ENCODE measurements at regions not wholly inside any gene's neighbourhood (a gene's known extent, or its start where the extent isn't known, plus 50 kb on each side); places are given as distances from the start of the nearest gene placed in this dataset.
"Not testable (repeated sequence)": the region's sequence is repeated elsewhere in the genome, so short reads cannot be mapped to it uniquely, and the experiment has no call there.

DNA sequence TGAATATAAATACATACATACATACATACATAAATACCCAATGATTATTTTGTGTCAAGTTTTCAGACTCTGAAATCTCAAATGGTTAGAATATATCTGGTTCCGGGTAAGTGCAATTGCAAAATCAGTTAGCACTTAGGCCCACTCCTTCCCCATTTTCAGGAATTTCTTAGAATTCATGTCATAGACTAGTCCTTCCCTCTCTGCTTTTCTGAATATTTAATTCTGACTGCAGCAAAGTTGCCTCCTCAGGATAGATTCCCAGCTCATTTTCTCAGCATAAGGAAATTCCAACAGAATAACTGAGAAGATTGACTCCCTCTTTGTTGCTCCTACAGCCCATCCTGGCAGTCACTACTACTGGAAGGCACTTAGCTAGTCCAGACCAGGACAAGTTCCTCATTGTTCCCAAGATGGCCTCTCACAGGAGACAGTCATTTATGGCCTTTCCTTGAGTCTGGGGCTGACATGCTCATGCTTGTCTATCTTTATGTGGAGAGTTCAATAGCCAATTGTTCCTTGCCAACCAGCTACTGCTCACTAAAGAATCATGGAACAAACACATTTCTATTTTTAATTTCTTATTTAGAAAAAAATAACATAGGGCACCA, 142.9 kb upstream of the ITGB1 start:
- no peak for DNase-seq

DNA sequence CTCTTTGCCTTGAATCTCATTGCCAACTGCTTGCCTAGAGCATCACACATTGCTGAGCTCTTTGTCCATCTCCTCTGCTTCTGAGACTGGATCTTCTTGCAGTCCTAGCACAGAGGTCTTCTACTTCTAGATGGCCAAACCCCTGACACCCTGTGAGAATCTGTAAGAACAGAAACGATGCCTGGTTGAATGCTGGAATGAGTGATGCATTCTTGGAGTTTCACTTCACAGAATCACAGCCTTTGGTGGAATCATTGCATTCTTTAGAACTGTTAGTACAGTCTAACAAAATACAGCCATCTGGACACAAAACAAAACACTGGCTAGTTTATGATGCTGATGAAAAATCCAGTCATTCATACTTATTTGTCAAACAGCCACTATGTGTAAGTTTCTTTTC, 141.7 kb upstream of the ITGB1 start:
- no peak for DNase-seq

DNA sequence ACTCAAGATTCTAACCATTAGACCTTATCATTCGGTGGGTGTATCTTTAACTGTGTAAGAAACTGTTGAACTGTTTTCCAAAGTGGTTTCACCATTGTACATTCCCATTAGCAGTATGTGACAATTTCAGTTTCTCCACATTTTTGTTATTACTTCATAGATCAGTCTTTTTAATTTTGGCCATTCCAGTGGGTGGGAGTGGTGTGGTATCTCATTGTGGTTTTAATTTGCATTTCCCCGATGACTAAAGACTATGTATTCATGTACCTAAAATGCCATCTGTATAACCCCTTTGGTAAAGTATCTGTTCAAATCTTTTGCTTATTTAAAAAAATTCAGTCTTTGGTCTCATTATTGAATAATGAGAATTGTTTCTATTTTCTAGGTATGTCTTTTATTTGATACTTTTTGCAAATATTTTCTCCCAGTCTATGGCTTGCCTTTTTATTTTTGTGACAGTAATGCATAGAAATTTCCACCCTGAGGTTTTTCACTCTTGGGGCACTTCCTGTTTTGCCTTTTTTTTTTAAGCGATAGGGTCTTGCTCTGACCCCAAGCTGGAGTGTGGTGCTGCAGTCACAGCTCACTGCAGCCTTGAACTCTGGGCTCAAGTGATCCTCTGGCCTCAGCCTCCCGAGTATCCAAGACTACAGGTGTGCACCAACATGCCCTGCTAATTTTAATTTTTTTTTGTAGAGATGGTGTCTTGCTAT, 141.1 kb upstream of the ITGB1 start:
- DNase-seq, result no peak

DNA sequence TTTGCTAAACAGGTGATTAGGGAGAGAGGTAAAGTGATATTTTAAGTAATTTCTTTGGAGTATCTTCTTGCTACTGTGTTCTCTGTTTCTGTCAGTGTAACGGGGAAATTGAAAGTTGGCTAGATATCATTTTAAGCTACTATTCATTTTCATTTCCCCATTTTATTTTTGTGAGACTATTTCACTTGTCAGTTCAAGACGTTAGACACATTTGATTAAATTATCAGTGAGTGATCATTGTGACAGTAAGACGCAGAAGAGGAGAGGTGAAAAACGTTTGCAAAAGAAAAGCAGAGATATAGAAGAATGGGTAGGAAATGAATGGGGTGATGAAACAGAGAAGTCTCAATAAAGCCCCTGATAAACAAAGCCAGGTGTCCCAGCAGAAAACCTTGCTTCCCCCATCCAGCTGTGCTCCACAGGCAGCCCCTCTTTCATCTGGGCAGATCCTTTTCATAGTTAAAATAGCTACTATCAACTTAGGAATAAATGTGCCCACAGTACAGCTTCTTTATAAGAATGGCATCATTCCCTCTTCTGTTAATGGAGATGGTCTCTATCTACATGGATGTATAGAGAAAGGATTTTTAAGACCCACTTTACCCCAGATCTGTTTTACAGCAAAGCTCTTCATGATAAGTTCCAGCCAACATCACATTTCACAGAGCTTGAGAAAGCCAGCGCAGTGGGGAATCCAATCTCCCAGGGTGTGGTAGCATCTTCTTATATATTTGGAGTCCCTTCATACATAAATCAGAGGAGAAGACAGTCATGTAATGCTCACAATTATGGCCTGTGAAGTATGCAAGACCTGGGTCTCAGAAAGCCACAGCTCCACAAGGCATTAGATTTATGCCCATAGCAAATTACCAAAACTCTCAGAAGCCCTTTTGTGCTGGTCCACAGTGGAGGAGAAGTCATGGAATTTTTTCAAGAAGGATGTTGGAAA, 138.1 kb upstream of the ITGB1 start:
- no peak for DNase-seq

DNA sequence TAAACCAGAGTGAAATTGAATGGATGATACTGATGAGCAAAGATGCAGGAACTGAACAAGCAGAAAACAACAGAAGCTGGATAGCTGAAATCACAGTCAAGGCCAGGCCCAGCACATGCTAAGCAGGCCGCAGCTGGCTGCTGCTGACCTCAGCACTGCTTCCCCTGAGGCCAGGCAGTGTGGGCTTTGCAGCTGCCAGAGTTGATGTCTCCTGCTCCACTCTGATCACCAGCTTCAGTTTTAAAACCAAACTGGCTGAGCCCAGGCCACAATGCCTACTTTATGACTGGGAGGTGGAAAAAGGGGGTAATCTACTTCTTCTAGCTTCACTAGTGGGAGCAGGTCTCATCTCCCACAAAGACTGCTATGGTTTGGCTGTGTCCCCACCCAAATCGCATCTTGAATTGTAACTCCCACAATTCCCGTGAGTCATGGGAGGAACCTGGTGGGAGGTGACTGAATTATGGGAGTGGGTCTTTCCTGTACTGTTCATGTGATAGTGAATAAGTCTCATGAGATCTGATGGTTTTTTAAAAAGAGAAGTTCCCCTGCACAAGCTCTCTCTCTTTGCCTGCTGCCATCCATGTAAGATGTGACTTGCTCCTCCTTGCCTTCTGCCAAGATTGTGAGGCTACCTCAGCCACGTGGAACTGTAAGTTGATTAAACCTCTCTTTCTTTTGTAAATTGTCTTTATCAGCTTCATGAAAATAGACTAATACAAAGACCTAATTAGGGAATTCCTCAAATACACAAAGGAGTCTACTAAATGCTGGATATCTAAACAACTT, 136.4 kb upstream of the ITGB1 start:
- DNase-seq, result no peak

DNA sequence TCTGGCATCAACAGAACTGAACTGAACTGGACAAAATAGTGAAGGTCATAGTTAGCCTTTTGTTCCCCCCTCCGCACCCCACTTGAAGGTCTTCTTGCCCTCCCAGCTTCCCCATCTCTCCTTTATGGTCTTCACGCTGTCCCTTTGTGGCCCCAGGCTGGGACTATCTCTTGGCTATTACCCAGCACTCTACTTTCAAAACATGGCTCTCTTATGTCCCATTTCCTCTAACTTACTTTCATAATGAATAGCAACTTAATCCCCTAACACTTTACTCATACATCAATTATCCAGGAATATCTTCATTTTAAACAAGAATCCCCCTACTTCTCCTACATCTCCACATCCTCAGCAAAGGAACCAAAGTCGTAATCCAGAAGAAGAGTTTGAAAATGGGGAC, 135.3 kb upstream of the ITGB1 start:
- no peak for DNase-seq

DNA sequence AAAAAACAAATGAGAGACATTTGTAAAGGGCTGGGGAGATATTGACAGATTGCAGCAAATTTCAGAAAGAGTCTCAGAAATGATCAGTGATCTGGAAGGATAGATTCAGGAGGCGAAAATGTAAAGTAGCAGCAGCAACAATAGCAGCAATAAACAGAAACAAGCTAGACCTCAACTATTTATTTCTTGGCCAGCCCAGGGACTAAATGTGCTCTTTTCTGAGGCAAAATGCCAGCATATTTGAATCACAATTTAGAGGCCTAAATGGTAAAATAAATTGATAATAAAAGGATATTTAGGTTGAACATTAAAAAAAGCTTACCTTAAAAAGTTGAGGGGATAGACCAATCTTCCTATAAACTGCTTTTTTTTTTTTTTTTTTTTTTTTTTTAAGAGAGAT, 134.6 kb upstream of the ITGB1 start:
- no peak for DNase-seq

DNA sequence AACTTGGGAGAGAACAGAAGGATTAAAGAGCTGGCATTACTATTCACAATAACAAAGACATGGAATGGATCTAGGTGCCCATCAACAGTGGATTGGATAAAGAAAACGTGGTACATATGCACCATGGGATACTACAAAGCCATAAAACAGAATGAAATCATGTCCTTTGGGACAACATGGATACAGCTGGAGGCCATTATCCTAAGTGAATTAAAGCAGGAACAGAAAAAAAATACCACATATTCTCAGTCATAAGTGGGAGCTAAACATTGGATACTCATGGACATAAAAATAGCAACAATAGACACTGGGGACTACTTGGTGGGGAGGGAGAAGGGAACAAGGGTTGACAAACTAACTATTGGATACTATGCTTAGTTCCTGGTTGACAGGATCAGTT, 133.2 kb upstream of the ITGB1 start:
- DNase-seq, result no peak

DNA sequence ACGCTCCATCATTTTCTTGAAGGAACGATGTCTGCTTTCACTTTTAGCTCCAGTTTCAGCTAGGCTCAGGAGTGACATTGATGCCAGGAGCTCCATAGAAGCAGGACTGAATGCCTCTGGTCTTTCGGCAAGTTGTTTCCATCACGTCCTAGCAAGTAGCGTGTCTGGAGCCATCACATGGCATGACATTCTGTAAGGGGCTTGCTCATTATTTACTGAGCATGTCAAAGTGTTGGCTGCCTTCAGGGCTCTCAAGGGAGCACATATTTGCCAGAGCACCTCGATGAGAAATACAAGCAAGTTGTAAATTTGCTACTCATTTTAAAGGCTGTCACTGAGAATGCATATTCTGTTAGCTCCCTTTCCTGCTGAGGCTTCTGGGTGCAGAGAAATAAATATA, 131.0 kb upstream of the ITGB1 start:
- DNase-seq, result no peak

DNA sequence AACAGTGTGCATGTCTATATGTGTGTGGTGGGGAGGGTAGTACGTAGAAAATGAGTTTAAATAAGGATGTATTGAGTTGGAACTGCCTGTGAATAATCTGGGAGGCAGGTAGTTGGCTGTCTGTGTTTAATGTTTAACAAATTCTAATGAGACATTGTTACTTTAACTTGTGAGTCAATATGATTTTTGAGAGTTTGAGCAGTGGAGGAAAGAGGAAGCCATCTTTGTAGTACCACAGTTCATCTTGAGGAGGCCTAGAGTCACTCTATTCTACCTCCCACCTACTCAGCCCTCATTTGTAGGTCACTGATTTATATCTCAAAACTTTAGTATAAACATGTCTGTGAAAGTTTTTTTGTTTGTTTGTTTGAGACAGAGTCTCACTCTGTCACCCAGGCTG, 129.9 kb upstream of the ITGB1 start:
- DNase-seq, result no peak

DNA sequence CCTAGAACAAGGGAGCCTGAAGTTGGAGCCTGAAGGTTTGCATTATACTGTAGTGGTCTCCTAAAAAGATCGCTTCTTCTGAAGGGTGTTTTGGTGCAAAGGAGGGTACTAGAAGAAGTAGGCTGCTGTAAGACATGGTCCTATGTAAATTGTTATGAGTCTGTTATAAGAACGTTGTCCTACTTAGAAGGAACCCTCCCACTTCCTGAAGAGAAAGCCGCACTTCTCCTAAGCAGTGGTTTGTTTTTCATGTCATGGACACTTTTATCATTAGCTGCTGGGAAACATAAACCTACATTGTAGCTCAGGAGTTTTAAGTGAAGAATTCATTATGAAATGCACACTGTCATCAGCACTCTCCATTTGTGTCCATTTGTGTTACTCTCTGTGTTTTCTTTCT, 129.1 kb upstream of the ITGB1 start:
- no peak for DNase-seq

DNA sequence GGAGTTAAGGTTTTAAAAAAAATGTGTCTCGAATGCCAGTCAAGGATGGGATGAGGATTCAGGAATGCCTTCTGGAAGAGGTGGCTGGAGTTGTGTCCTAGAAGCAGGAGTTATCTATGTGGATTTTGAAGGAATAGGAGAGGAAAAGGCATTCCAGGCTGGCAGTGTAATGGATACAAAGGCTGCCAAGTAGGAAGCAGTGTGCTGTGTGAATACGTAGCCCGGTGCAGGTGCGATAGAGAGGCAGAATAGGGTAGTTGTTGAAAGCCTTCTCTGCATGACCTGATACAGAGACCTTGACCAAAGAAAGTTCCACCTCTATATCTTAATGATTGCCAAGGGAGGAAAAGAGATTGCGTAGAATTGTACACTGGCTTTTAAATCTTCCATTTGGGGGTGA, 128.1 kb upstream of the ITGB1 start:
- DNase-seq, result no peak

DNA sequence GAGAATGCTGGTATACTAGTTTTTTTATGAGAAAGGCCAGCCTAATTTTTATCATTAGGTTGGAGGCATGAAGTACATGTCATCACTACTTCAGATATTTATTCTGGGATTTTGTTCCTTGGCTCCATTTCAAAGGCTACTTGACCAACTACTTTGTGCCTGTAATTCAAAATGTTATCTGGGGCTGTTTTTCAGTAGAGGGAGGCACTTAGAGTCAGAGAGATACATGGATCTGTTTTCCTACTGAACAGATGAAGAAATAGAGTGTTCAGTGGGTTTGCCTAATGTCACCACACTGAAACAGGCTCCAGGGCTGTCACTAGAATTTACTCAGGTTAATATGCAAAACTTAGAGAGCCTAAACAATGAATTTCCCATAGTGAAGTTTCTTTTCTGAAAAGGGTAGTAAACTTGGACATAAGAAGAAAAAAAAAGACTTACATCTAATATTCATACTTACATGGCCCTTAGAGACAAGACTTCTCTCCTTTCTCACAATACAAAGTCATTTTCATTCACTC, 127.3 kb upstream of the ITGB1 start:
- DNase-seq, result no peak

DNA sequence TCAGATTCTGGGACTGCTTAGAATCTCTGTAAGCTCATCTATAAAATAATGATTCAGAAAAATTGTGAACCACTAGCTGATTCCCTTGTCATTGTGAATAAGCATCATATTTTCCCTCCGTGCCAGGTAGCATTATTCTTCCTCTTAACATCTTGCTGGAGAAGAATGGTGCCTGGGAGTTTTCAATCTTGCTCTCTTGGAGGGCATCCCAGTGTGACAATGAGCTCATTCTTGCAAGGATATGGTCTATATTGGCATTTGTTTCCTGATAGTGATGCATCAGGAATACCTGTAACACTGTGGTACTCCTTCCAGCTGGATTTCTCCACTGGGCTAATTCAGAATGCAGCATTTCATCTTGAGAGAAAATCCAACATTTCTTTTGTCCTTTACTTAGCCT, 126.4 kb upstream of the ITGB1 start:
- no peak for DNase-seq

DNA sequence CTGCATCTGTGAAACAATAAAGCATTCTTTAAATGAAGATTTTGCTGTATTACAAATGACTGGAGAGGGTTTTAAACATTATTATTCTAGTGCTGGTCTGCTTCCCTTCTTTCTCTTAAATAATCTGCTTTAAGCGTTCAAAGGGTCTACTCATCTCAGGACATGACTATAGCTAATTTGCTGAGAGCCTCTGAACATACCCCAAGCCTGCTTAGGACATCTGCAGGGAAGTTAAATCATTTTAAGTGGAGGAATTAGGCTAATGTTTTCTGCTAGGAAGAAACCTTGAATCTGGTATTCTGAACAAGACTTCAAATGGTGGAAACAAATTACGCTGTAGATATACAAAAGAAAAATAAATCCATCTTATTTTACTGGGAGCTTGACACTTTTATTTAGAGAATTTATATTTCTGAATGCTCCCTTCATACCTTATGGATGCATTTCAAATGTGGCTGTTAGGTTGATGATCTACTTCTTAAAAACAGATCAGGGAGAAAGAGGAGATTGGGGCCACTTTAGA, 124.4 kb upstream of the ITGB1 start:
- no peak for DNase-seq

DNA sequence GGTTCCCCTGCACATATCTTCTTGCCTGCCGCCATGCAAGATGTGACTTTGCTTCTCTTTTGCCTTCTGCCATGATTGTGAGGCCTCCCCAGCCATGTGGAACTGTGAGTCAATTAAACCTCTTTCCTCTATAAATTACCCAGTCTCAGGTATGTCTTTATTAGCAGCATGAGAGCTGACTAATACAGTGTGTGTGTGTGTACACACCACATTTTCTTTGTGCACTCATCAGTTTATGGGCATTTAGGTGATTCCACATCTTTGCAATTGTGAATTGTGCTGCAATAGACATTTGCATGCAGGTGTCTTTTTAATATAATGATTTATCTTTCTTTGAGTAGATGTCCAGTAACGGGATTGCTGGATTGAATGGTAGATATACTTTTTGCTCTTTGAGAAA, 122.4 kb upstream of the ITGB1 start:
- not testable (repeated sequence) for DNase-seq

DNA sequence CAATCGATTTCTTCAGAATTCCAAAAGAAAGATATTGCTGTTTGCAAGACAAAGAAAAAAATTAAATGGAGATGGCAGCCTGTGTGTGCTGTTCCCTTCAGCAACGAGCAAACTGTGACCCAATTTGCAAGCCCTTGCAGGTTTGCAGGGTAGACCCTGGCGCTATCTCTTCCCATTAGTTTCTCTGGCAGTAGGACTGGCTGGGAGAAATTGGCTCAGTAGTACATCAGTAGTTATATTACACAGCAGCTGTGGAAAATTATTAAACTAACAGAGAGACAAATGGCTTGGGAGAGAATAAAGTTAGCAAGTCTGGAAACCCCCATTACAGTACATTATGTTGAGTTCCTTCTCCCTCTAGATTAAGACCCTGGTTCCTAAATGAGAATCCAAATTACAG, 116.4 kb upstream of the ITGB1 start:
- no peak for DNase-seq

DNA sequence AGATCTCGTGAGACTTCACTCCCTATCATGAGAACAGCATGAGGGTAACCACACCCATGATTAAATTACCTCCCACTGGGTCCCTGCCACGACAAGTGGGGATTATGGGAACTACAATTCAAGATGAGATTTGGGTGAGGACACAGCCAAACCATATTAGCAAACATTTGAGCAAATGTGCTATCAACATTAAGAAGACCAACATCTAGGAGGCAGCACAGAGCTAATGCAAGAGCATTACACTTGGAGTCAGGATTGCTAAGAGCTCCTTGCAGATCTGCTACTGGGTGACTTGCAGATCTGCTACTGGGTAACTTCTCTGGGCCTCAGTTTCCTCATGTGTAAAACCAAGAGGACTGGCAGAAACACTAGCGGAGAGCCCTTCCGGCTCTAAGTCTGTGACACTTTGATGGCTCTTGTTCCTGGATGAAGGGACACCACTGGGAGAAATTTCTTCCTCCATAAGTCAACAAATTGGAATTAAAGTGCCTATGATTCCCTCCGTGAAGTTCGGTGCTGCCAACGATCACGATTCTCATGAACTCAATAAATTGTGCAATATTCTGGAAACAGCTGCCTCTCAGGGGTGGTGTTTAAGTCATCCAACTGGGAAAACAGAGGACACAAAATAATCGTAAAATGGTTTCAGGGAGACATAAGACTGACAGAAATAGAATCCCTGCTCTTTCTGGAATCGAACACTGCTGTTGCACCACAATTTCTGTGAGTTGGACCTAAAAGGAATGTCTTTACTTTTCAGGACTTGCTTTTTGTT, 115.8 kb upstream of the ITGB1 start:
- no peak for DNase-seq

DNA sequence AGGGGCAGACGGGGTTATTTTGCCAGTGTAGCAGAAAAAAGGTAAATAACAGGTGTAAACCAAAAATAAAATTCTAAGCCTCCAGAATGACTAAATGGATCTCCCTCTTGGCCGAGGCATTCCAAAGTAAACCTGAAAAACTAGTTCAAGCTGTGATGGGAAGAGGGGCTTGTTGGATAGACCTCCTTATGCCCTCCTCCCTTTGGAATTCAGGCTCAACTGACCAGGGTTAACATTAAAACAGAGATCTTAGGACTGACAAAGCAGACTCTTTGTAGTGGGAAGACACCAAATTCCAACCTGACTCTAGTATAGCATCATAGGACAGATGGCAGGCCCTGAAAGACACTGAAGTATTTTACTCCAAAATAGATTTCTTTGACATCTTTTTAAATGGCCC, 113.8 kb upstream of the ITGB1 start:
- DNase-seq, result no peak

DNA sequence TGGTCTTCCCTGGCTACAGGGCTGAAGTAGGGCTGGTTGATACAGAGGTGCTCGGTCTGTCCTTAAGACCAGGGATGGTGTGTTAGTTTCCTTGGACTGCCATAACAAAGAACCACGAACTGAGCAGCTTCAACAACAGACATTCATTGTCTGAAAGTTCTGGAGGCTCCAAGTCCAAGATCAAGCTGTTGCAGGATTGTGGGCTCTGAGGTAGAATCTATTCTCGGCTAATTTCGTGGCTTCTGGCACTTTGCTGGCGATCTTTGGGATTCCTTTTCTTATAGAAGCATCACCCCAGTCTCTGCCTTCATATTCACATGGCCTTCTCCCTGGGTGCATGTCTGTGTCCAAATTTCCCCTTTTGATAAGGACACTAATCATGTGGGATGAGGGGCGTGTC, 112.1 kb upstream of the ITGB1 start:
- no peak for DNase-seq

DNA sequence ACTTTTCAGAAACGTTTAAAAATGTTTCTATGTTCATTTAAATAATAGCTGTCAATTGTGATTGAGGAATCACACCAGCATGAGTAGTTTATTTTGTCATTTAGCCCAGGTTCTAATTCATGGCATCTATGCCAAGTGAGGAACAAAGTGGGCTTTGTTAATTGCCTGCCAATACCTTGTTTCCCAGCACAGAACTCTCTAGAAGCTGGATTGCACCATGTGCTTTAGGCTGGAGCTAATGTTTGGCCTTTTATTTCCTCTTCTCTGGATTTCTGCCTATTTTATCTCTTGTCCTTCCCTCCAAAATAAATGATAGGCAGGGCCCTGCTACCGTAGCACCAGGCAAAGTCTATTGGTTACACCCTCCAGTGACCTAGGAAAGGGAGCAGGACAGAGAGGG, 109.9 kb upstream of the ITGB1 start:
- DNase-seq, result no peak

DNA sequence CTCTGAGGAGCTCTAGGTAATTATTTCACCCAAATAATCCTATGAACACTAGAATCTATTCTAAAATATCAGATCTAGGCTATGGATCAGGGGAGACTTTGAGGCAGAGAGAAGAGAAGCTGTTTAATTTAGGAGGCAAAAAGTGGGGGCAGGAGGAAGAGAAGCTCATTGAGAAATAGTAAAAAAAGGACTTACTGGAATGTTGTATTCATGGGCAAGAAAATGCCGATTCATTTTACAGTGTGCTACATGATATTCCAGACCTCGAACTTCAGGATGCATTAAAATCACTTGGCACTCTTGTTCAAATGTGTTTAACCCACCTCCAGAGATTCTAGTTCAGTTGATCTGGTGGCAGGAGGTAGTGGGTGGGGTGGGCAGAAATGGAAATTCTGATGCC, 109.5 kb upstream of the ITGB1 start:
- DNase-seq, result no peak

All from DMS 273 treated with DMSO at 0.1 percent for 48 hours (cell line).